GM18508 (cell line): ENCODE measurements at regions not wholly inside any gene's neighbourhood (a gene's known extent, or its start where the extent isn't known, plus 50 kb on each side); places are given as distances from the start of the nearest gene placed in this dataset.
"Not testable (repeated sequence)": the region's sequence is repeated elsewhere in the genome, so short reads cannot be mapped to it uniquely, and the experiment has no call there.

Experiments
- ATAC-seq: cut with Tn5 transposase; IDR thresholded peaks from one replicate; pipeline ENCODE4 v1.9.1; 2021; ENCODE audit warnings: moderate number of reproducible peaks; ENCODE audit not compliant: insufficient read depth, unreplicated experiment

- ATAC-seq, result not testable (repeated sequence)
Observed at GRCh38 chr17:20633268-20634059, 53.9 kb downstream of the CDRT15L2 start.

GRCh38 chr17:20640147-20640546 lies 60.6 kb downstream of the CDRT15L2 start:
- ATAC-seq, result not testable (repeated sequence)

- ATAC-seq, result not testable (repeated sequence)
Observed at GRCh38 chr17:20646661-20647272, 67.2 kb downstream of the CDRT15L2 start.

- ATAC-seq, result peak; percentile 82
Observed at GRCh38 chr17:20649097-20649767, 69.7 kb downstream of the CDRT15L2 start.

GRCh38 chr17:20651022-20651421 lies 71.5 kb downstream of the CDRT15L2 start:
- not testable (repeated sequence) for ATAC-seq

- ATAC-seq, result not testable (repeated sequence)
Observed at GRCh38 chr17:20651736-20652135, 72.2 kb downstream of the CDRT15L2 start.

GRCh38 chr17:20653391-20653790 lies 73.9 kb downstream of the CDRT15L2 start:
- ATAC-seq, result not testable (repeated sequence)

GRCh38 chr17:20654114-20654513 lies 74.6 kb downstream of the CDRT15L2 start:
- not testable (repeated sequence) for ATAC-seq

GRCh38 chr17:20654575-20654974 lies 75.1 kb downstream of the CDRT15L2 start:
- ATAC-seq, result not testable (repeated sequence)

- not testable (repeated sequence) for ATAC-seq
Observed at GRCh38 chr17:20665103-20665955, 85.8 kb downstream of the CDRT15L2 start.

- not testable (repeated sequence) for ATAC-seq
Observed at GRCh38 chr17:20666689-20667088, 87.2 kb downstream of the CDRT15L2 start.

GRCh38 chr17:20667712-20668111 lies 88.2 kb downstream of the CDRT15L2 start:
- ATAC-seq, result not testable (repeated sequence)

GRCh38 chr17:20668316-20668715 lies 88.8 kb downstream of the CDRT15L2 start:
- not testable (repeated sequence) for ATAC-seq

- not testable (repeated sequence) for ATAC-seq
Observed at GRCh38 chr17:20668868-20669267, 89.3 kb downstream of the CDRT15L2 start.

- ATAC-seq, result not testable (repeated sequence)
Observed at GRCh38 chr17:20670506-20670905, 91.0 kb downstream of the CDRT15L2 start.

GRCh38 chr17:20674374-20674773 lies 94.8 kb downstream of the CDRT15L2 start:
- ATAC-seq, result not testable (repeated sequence)

GRCh38 chr17:20675707-20676106 lies 96.2 kb downstream of the CDRT15L2 start:
- not testable (repeated sequence) for ATAC-seq

- ATAC-seq, result not testable (repeated sequence)
Observed at GRCh38 chr17:20676656-20677055, 97.1 kb downstream of the CDRT15L2 start.

- not testable (repeated sequence) for ATAC-seq
Observed at GRCh38 chr17:20677469-20677868, 97.9 kb downstream of the CDRT15L2 start.

- not testable (repeated sequence) for ATAC-seq
Observed at GRCh38 chr17:20678424-20678823, 98.9 kb downstream of the CDRT15L2 start.
